ENCODE measurements at regions not wholly inside any gene's neighbourhood (a gene's known extent, or its start where the extent isn't known, plus 50 kb on each side); places are given as distances from the start of the nearest gene placed in this dataset.
"Not testable (repeated sequence)": the region's sequence is repeated elsewhere in the genome, so short reads cannot be mapped to it uniquely, and the experiment has no call there.

GRCh38 chr5:25969042-25969441, 1069.3 kb downstream of the CDH9 start:
- CTCF ChIA-PET; H3K36me3 ChIP-seq (ENCODE audit: control insufficient read depth in 2 of 2, extremely low read depth in 1 of 2, insufficient read depth in 1 of 2, low read length in 1 of 2); H3K4me3 ChIP-seq (ENCODE audit: control insufficient read depth in 1 of 2, extremely low read depth in 1 of 2, low read length in 1 of 2); DNase-seq; H3K4me1 ChIP-seq (ENCODE audit: control insufficient read depth in 1 of 2, extremely low read depth in 1 of 2, insufficient read depth in 2 of 2, low read length in 2 of 2); H3K4me1 Mint-ChIP-seq; H3K9me3 ChIP-seq; H3K36me3 Mint-ChIP-seq; POLR2A ChIA-PET; H3K27ac Mint-ChIP-seq; H3K4me3 Mint-ChIP-seq; H3K27me3 Mint-ChIP-seq; H3K27me3 ChIP-seq (replicated peaks in 1 of 2; ENCODE audit: control insufficient read depth in 2 of 2, extremely low read depth in 1 of 2, insufficient read depth in 2 of 2, low read length in 1 of 2); H3K27ac ChIP-seq (ENCODE audit: low read length); ATAC-seq (replicated peaks in 1 of 4): not testable (repeated sequence)
- 71% methylated on average over 1 of the region's 2 CpGs for WGBS (ENCODE audit: insufficient coverage)
- peaks cover 9 to 27% (median 26%) of the 10 kb centered on the region in 3 donors for H3K9me3 Mint-ChIP-seq

DNA sequence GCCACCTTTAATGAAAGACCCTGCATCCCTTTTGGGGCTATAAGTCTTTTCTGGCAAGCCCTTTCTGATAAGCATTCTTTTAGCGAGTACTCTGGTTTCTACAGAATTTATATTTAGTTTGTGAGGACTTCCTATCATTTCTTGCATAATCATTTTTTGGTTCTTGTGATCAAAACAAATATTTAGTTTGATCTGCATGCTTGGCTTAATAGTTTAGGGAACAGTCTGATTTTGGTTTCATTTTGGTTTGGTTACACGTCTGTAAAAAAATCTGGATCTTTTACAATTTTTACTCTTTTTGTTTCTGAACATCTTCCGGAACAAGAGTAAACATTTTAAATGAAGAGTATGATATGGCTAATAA, 1074.4 kb downstream of the CDH9 start:
- Histone ChIP-seq H3K36me3 (ENCODE audit: control insufficient read depth in 2 of 2, extremely low read depth in 1 of 2, insufficient read depth in 1 of 2, low read length in 1 of 2) (no peaks in the 10 kb centered on the region), H3K9me3 (no peaks in the 10 kb centered on the region), H3K27me3 (replicated peaks in 1 of 2; ENCODE audit: control insufficient read depth in 2 of 2, extremely low read depth in 1 of 2, insufficient read depth in 2 of 2, low read length in 1 of 2) (no peaks in the 10 kb centered on the region), H3K4me1 (ENCODE audit: control insufficient read depth in 1 of 2, extremely low read depth in 1 of 2, insufficient read depth in 2 of 2, low read length in 2 of 2) (no peaks in the 10 kb centered on the region), H3K4me3 (ENCODE audit: control insufficient read depth in 1 of 2, extremely low read depth in 1 of 2, low read length in 1 of 2) (no peak overlapping the region), H3K27ac (ENCODE audit: low read length) (no peak overlapping the region)
- Mint-ChIP-seq H3K27ac (no peak overlapping the region), H3K4me1 (no peaks in the 10 kb centered on the region), H3K27me3 (no peaks in the 10 kb centered on the region), H3K36me3 (no peaks in the 10 kb centered on the region), H3K4me3 (no peak overlapping the region), H3K9me3 (peaks cover 10 to 34% (median 29%) of the 10 kb centered on the region in 3 donors)
- POLR2A ChIA-PET = no interaction called here
- CTCF ChIA-PET = no interaction called here
- WGBS (ENCODE audit: insufficient coverage) = 100% methylated on average over 1 of the region's 3 CpGs
- no peak for ATAC-seq (replicated peaks in 1 of 4)
- no peak for DNase-seq

GRCh38 chr5:25963251-25964008, 1075.0 kb downstream of the CDH9 start:
- no peak overlapping the region for H3K27ac Mint-ChIP-seq
- no peaks in the 10 kb centered on the region for H3K36me3 Mint-ChIP-seq
- peaks cover 10 to 29% (median 28%) of the 10 kb centered on the region in 3 donors for H3K9me3 Mint-ChIP-seq
- H3K27me3 Mint-ChIP-seq = no peaks in the 10 kb centered on the region
- Histone ChIP-seq H3K4me3 (ENCODE audit: control insufficient read depth in 1 of 2, extremely low read depth in 1 of 2, low read length in 1 of 2) (no peak overlapping the region), H3K4me1 (ENCODE audit: control insufficient read depth in 1 of 2, extremely low read depth in 1 of 2, insufficient read depth in 2 of 2, low read length in 2 of 2) (no peaks in the 10 kb centered on the region), H3K27me3 (replicated peaks in 1 of 2; ENCODE audit: control insufficient read depth in 2 of 2, extremely low read depth in 1 of 2, insufficient read depth in 2 of 2, low read length in 1 of 2) (no peaks in the 10 kb centered on the region), H3K27ac (ENCODE audit: low read length) (no peak overlapping the region), H3K9me3 (no peaks in the 10 kb centered on the region), H3K36me3 (ENCODE audit: control insufficient read depth in 2 of 2, extremely low read depth in 1 of 2, insufficient read depth in 1 of 2, low read length in 1 of 2) (no peaks in the 10 kb centered on the region)
- ATAC-seq (replicated peaks in 1 of 4) (no peak), DNase-seq (no peak)
- H3K4me1 Mint-ChIP-seq = no peaks in the 10 kb centered on the region
- WGBS (ENCODE audit: insufficient coverage) = 81% methylated on average over 2 of the region's 5 CpGs
- CTCF ChIA-PET = no interaction called here
- no peak overlapping the region for H3K4me3 Mint-ChIP-seq
- POLR2A ChIA-PET = no interaction called here

- Histone ChIP-seq H3K9me3 (peaks cover 3% of the 10 kb centered on the region), H3K27ac (ENCODE audit: low read length) (no peak overlapping the region), H3K4me3 (ENCODE audit: control insufficient read depth in 1 of 2, extremely low read depth in 1 of 2, low read length in 1 of 2) (no peak overlapping the region), H3K4me1 (ENCODE audit: control insufficient read depth in 1 of 2, extremely low read depth in 1 of 2, insufficient read depth in 2 of 2, low read length in 2 of 2) (no peaks in the 10 kb centered on the region), H3K36me3 (ENCODE audit: control insufficient read depth in 2 of 2, extremely low read depth in 1 of 2, insufficient read depth in 1 of 2, low read length in 1 of 2) (no peaks in the 10 kb centered on the region), H3K27me3 (replicated peaks in 1 of 2; ENCODE audit: control insufficient read depth in 2 of 2, extremely low read depth in 1 of 2, insufficient read depth in 2 of 2, low read length in 1 of 2) (no peaks in the 10 kb centered on the region)
- DNase-seq = no peak
- H3K4me3 Mint-ChIP-seq = no peak overlapping the region
- no peaks in the 10 kb centered on the region for H3K27me3 Mint-ChIP-seq
- CTCF ChIA-PET = no interaction called here
- no CpG with 5 or more reads among the region's 2 CpGs for WGBS (ENCODE audit: insufficient coverage)
- H3K27ac Mint-ChIP-seq = no peak overlapping the region
- ATAC-seq (replicated peaks in 1 of 4) = no peak
- peaks cover 0 to 20% (median 16%) of the 10 kb centered on the region in 3 donors for H3K9me3 Mint-ChIP-seq
- no peaks in the 10 kb centered on the region for H3K4me1 Mint-ChIP-seq
- POLR2A ChIA-PET = no interaction called here
- no peaks in the 10 kb centered on the region for H3K36me3 Mint-ChIP-seq
Observed at GRCh38 chr5:25955337-25955736, 1083.0 kb downstream of the CDH9 start.

- ChIA-PET CTCF (no interaction called here), POLR2A (no interaction called here)
- Histone ChIP-seq H3K27ac (ENCODE audit: low read length) (no peak overlapping the region), H3K4me3 (ENCODE audit: control insufficient read depth in 1 of 2, extremely low read depth in 1 of 2, low read length in 1 of 2) (no peak overlapping the region), H3K4me1 (ENCODE audit: control insufficient read depth in 1 of 2, extremely low read depth in 1 of 2, insufficient read depth in 2 of 2, low read length in 2 of 2) (no peaks in the 10 kb centered on the region), H3K27me3 (replicated peaks in 1 of 2; ENCODE audit: control insufficient read depth in 2 of 2, extremely low read depth in 1 of 2, insufficient read depth in 2 of 2, low read length in 1 of 2) (no peaks in the 10 kb centered on the region), H3K36me3 (ENCODE audit: control insufficient read depth in 2 of 2, extremely low read depth in 1 of 2, insufficient read depth in 1 of 2, low read length in 1 of 2) (no peaks in the 10 kb centered on the region), H3K9me3 (peaks cover 6% of the 10 kb centered on the region)
- Mint-ChIP-seq H3K4me3 (no peak overlapping the region), H3K4me1 (no peaks in the 10 kb centered on the region), H3K36me3 (no peaks in the 10 kb centered on the region), H3K27ac (no peak overlapping the region), H3K27me3 (no peaks in the 10 kb centered on the region), H3K9me3 (peaks cover 0 to 23% (median 23%) of the 10 kb centered on the region in 3 donors)
- DNase-seq (no peak), ATAC-seq (replicated peaks in 1 of 4) (no peak)
- WGBS (ENCODE audit: insufficient coverage) = 29% methylated on average over 1 of the region's 4 CpGs
Observed at GRCh38 chr5:25950681-25951080, 1087.7 kb downstream of the CDH9 start.

GRCh38 chr5:25948278-25948677, 1090.1 kb downstream of the CDH9 start:
- H3K9me3 ChIP-seq = peaks cover 6% of the 10 kb centered on the region
- ATAC-seq (replicated peaks in 1 of 4) (no peak), DNase-seq (no peak)
- ChIA-PET CTCF (interaction anchor here in 1 of 2 donors (0.6 kb wide), 1 partner anchor 8 kb away, joined by 3 read pairs; no protein-coding TSS in a partner anchor), POLR2A (no interaction called here)
- no peak overlapping the region for H3K27ac ChIP-seq (ENCODE audit: low read length)
- Mint-ChIP-seq H3K4me3 (no peak overlapping the region), H3K27ac (no peak overlapping the region), H3K9me3 (peaks cover 3 to 28% (median 25%) of the 10 kb centered on the region in 3 donors), H3K27me3 (no peaks in the 10 kb centered on the region), H3K4me1 (no peaks in the 10 kb centered on the region), H3K36me3 (no peaks in the 10 kb centered on the region)
- H3K4me1 ChIP-seq (ENCODE audit: control insufficient read depth in 1 of 2, extremely low read depth in 1 of 2, insufficient read depth in 2 of 2, low read length in 2 of 2) = no peaks in the 10 kb centered on the region
- no CpG with 5 or more reads among the region's 4 CpGs for whole genome bisulfite sequencing (ENCODE audit: insufficient coverage)
- no peaks in the 10 kb centered on the region for H3K36me3 ChIP-seq (ENCODE audit: control insufficient read depth in 2 of 2, extremely low read depth in 1 of 2, insufficient read depth in 1 of 2, low read length in 1 of 2)
- H3K4me3 ChIP-seq (ENCODE audit: control insufficient read depth in 1 of 2, extremely low read depth in 1 of 2, low read length in 1 of 2) = no peak overlapping the region
- H3K27me3 ChIP-seq (replicated peaks in 1 of 2; ENCODE audit: control insufficient read depth in 2 of 2, extremely low read depth in 1 of 2, insufficient read depth in 2 of 2, low read length in 1 of 2) = no peaks in the 10 kb centered on the region

GRCh38 chr5:25944786-25945185, 1093.6 kb downstream of the CDH9 start:
- ATAC-seq (replicated peaks in 1 of 4) (no peak), DNase-seq (no peak)
- Mint-ChIP-seq H3K9me3 (peaks cover 7 to 18% (median 16%) of the 10 kb centered on the region in 3 donors), H3K27me3 (no peaks in the 10 kb centered on the region), H3K4me1 (no peaks in the 10 kb centered on the region), H3K27ac (no peak overlapping the region), H3K36me3 (no peaks in the 10 kb centered on the region), H3K4me3 (no peak overlapping the region)
- no peaks in the 10 kb centered on the region for H3K36me3 ChIP-seq (ENCODE audit: control insufficient read depth in 2 of 2, extremely low read depth in 1 of 2, insufficient read depth in 1 of 2, low read length in 1 of 2)
- H3K9me3 ChIP-seq = peaks cover 3% of the 10 kb centered on the region
- CTCF ChIA-PET = no interaction called here
- POLR2A ChIA-PET = no interaction called here
- H3K4me1 ChIP-seq (ENCODE audit: control insufficient read depth in 1 of 2, extremely low read depth in 1 of 2, insufficient read depth in 2 of 2, low read length in 2 of 2) = no peaks in the 10 kb centered on the region
- WGBS (ENCODE audit: insufficient coverage) = no CpG with 5 or more reads among the region's 2 CpGs
- H3K4me3 ChIP-seq (ENCODE audit: control insufficient read depth in 1 of 2, extremely low read depth in 1 of 2, low read length in 1 of 2) = no peak overlapping the region
- no peak overlapping the region for H3K27ac ChIP-seq (ENCODE audit: low read length)
- H3K27me3 ChIP-seq (replicated peaks in 1 of 2; ENCODE audit: control insufficient read depth in 2 of 2, extremely low read depth in 1 of 2, insufficient read depth in 2 of 2, low read length in 1 of 2) = no peaks in the 10 kb centered on the region

All from T-cell (primary cell).